NCI-H1694 (cell line): ENCODE measurements at regions not wholly inside any gene's neighbourhood (a gene's known extent, or its start where the extent isn't known, plus 50 kb on each side); places are given as distances from the start of the nearest gene placed in this dataset.
A peak's percentile ranks its signal among the peaks of the same experiment; 100 is the strongest.

Experiments used
- DNase-seq: peaks from one replicate; lab custom pipeline; 2025; lab: John Stamatoyannopoulos, UW

GRCh38 chr11:115767047-115767802 is 263.0 kb upstream of the CADM1 start:
- no peak for DNase-seq

DNA sequence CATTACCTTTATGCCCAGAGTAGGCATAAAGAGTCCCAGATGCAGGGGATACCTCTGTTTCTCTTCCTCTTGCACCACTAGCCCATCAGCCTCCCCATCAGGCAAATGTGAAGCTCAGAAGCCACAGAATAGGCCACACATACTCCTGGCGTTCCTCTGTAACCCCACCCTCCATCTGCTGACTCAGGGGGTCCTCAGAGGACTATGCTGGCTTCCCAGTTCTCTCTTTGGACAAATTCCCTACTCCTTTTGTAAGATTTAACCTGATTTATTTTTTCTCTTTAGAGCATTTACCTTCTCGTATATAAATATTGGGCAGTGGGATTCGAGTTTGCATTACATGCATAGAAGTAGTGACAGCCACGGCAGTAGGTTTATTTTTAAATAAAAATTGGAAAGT is 262.3 kb upstream of the CADM1 start:
- DNase-seq = no peak

DNA sequence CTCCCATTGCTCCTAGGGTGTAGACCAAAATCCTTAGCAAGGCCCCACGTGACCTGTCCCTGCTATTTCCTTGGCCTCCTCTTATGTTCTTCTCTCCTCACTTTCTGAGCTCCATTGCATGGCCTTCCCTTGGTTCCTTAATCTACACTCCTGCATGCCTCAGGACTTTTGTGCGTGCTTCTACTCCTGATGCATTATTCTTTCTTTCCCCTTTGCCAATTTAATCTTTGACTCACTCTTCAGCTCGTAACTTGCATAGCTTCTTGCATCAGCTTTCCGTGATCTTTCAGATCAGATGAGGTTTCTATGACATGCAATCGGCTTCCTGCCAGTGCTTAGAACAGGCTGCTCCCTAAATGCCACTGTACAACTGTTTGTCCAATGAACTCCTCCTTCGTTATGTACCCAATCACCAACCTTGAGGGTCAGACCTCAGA is 261.6 kb upstream of the CADM1 start:
- no peak for DNase-seq

DNA sequence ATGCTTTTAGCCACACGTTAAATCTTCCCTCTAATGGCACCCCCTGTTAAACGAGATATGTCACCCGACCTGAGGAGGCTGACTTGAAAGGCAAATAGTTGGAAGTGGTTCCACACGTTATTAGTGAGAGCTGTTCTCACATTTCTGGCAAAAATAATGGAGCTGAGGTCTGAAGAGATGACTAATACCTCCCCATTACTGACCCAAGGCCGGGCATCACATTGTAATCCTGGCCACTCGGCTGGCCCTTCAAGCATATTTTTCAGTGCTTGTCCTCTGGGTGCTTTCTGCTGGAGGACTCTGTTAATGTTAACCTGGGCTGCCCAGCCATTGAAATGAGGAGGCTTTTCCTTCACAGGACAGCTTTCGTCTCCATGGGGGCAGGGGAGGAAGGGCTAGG is 260.0 kb upstream of the CADM1 start:
- DNase-seq = no peak

DNA sequence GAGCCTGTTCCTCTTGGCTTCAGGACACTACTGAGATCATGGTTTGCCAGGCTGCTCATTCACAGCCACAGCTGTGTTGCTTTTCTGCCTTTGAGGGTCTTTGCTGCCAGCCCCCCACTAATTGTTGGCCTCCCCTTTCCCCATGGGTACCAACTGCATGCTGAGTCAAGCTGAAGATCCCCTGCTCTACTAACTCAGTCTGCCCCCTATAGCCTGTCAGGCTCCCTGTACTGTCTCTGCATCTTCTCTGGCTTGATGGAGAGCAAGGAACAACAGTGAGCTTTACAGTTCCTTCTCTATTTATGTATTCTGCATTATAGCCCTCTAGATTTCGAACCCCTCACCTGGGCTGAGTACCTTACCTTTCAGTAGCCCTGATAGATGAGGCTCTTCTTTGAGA is 257.6 kb upstream of the CADM1 start:
- DNase-seq = no peak

DNA sequence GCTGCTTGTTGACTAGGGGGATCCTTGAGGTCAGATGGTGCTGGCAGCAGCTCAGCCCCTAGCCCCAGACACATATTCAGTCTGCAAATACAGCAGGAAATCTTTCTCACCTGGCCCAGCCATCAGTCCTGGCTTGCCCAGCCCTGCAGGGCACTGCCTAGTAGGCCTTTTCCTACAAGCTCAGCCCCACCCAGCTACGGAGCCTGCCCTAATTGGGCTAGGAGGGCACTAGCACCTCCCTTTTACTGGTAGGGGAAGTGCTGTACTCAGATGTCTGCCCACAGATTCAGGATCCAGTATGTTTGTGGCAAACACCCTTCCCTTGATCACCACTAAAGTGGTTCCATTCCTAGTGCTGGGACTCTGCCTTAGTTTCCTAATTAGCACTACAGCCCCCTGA is 257.1 kb upstream of the CADM1 start:
- DNase-seq = no peak

GRCh38 chr11:115760461-115761320 is 256.5 kb upstream of the CADM1 start:
- DNase-seq = no peak

DNA sequence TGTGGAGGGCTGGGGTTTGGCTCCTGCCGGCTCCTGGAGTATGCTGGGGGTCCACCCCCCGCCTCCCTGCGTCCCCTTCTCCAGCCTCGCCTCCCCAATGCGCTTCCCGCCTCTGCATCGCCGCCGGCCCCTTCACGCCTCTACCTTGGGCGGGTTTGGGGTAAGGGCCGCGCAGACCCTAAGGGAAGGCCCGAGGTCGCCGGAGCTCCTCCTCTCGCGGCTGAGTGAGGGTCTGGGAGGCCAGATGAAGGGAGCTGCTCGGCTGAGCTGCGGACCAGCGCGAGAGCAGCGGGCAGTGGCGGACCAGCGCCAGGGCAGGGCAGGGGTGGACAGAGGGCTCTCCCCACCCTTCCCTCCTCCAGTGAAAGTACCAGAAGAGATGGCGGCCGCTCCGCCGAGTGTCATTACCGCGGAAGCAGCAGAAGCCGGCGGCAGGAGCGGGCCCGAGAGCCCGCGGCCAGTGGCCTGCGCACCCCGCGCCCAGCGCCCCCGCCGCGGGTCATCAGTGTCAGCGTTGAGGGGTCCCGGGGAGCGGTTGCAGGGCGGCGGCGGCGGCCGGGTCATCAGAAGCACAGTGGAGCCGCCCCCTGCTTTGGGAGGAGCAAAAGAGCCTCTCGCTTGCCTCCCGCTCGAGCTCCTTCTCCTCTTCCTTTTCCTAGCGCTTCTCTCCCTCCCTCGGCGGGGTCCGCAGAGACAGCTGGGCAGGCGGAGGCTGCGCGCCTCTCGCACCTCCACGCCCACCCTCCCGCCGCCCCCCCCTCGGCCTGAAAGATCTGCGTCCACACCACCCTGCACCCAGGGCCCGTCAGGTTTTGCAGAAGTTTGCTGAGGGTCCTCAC is 255.6 kb upstream of the CADM1 start:
- no peak for DNase-seq

- DNase-seq = no peak
Observed at GRCh38 chr11:115758011-115758410, 253.8 kb upstream of the CADM1 start.

DNA sequence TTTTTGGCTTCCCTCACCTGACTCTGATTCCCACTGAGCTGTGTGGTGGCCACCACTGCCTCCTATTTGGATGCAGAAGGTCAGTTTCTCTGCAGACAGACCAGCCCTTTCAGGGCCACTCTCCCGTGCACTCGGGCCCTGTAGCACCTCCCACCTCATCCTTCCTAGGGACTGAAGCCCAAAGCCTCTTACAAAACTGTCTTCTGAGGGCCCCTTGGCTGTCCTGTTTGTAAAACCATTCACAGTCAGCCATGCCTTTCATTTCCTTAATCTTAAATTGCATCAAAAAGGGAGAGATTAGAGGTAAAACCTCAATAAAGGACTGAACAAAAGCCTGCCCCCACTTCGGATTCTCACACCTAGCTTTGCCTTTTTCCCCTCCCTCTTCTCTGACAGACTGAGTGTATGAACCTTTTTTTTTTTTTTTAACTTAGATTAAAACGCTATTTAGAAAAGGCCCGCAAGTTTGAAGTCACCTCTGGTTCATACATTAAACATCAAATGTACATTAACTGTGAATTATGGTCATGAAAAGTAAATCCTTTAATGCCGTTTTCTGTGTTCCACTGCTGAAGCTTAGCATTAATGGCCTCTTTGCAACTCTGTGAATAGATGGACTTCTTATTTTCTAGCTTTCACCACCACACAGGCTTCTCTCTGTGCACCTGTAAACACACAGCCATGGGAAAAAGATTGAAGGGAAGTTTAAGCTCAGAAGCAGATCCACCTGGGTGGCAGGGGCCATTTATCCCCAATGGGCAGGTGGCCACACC is 247.2 kb upstream of the CADM1 start:
- no peak for DNase-seq

DNA sequence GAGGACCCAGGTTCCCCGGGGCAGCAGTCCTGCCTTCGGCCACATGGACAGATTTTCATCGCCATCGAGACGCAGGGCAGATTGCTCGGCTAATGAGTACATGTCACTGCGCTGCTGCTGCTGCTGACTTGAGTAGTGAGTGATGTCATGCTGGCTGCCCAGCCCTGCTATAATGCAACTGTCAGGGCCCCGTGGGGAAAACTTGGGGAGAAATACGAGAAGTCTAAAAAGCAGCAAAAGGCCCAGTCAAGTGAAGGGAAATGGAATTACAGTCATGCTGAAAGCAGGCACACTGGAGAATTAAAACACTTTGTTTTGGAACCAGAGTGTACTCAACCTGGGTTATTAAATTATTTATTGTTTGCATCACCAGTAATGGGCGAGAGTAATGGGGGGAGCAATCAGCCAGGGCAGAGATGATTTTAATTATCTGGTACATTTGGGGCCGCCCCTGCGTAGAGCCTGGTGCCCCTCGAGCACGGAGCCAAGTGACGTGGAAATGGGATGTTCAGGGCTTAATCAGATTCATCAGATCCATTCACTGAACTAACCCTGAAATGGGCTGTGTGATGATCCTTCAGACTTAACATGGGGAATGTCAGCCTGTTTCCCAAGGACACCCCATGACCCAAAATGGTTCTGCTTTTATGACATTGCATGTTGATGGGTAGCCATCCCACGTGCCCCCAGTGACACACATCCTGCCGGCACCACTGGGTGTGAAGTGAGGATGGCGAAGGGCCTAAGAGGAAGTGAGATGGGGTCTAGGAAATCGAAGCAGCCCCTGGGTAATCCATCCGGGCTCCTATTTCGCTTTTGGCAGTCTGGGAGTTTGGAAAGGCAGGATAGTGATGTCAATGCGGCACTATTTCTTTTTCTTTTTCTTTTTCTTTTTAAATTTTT is 241.6 kb upstream of the CADM1 start:
- no peak for DNase-seq

DNA sequence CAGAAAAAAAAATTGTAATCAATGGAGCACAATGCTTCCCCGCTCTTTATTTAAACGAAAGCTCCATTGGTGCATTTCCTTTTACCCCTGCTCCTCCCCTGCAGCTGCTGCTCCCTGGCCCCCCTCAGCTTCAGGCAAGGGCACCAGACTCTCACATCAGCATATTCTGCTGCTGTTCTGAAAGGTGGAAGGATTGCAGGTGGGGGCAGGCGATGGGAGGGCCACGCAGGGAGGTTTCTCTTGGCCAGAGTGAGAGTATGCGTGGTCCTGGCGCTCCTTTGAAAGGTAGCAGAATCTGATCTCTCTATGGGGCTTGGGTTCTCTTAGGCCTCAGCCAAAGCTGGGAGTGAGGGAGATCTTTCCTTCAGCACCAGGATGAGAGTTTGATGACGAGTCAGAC is 240.9 kb upstream of the CADM1 start:
- peak; percentile 5 for DNase-seq

GRCh38 chr11:115743719-115744118 is 239.5 kb upstream of the CADM1 start:
- no peak for DNase-seq

DNA sequence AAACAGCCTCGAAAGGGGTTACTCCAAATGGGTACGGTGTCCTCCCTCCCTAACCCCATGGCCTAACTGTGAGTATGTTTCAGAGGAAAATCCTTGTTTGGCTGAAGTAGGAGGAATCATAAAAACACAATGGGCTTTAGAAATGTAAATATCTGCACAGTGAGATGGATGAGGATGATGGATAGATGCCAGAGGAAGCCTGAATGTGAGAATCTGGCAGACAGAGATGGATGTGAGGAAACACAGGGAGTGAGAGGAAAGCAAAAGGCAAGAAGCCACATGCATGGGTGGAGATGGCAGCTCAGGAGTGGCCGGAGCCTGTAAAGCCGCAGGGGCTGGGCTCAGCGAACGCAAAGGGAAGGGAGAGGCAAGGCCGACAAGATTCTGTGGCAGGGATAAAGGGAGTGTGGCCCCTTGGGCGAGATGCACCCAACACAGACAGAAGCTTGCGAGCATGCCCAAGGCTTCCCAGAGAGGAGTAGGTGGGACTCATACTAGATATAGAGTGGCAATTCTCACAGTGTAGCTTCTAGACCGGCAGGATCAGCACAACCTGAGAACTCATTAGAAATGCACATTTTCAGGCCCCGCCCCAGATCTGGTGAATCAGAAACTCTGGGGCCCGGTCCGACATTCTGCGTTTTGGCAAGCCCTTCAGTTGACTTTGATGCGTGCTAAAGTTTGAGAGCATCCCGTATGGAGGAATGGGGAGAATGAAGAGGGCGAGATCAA is 237.3 kb upstream of the CADM1 start:
- DNase-seq = no peak

- no peak for DNase-seq
Observed at GRCh38 chr11:115740324-115740723, 236.1 kb upstream of the CADM1 start.

DNA sequence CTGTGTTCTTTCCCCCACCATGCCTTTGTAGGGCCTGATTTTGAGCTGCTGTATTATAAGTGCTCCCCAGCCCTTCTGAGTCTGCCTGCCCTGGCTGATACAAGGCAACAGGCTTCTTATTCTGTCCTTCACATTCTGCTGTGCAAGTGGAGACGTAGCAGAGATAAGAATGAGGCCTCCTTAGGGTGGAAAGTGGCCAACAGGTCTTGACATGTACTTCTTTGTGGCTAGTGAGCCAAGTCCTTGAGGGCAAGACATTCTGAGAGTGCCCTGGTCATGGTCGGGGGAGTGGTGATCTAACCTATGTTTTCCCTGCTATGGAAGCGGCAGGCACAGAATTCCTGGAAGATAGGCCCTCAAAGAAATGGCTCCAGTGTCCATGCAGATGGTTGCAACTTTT is 235.7 kb upstream of the CADM1 start:
- no peak for DNase-seq

- DNase-seq = no peak
Observed at GRCh38 chr11:115739146-115739545, 234.9 kb upstream of the CADM1 start.

- DNase-seq = no peak
Observed at GRCh38 chr11:115737875-115738274, 233.7 kb upstream of the CADM1 start.

DNA sequence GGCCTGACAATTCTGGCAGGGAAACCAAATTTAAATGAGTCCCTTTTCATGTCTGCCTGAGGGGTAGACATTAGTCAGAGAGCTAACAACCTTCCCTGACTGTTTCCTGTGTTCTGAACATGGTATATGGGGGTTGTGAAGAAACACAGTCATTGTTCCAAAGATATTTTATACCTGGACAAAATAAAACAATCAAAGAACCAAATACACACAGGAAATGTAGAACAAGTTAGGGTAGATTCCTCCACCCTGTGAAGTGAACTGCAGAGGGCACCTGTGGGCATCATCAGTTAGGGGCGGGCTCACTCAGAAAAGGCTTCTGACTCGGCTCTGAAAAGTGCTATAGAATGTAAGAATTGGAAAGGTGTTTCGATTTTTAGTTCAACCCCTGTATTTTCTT is 231.9 kb upstream of the CADM1 start:
- no peak for DNase-seq

DNA sequence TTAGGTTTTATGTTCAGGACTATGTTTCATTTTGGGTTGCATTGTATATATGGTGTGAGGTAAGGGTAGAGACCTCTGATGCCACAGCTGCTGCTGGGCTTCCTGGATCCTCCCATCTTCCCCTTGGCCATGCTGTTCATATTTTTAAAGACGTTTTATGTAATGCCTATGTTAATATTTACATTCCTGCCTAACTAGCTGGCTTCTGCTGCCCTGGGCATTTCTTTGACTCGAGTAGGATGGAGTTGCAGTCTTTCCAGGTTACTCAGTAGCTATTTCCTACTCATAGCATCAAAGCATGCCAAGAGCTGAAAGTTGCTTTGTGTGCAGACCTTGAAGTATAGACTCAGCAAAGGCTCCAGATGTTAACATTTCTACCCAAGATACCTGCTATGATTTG is 220.5 kb upstream of the CADM1 start:
- DNase-seq = no peak
